OCI-LY7 (cell line): ENCODE measurements at regions not wholly inside any gene's neighbourhood (a gene's known extent, or its start where the extent isn't known, plus 50 kb on each side); places are given as distances from the start of the nearest gene placed in this dataset.

Source experiments
- BruUV-seq: library from RNA; stranded (reverse); fragments of 400-500 nt; replicated peaks from 2 replicates; lab custom pipeline; 2021; lab: Mats Ljungman, UMichigan
- CTCF ChIA-PET: fragments of 300-600 bp; sonication (Branson Sonifier 250); formaldehyde crosslinking; loops from one replicate; lab custom pipeline; 2022; ENCODE audit warnings: antibody characterized with exemption; ENCODE audit not compliant: unreplicated experiment; lab: Charles Lee
- POLR2A ChIA-PET: fragments of 300-600 bp; sonication (Branson Sonifier 250); formaldehyde crosslinking; loops from one replicate; lab custom pipeline; 2022; ENCODE audit warnings: antibody characterized with exemption; lab: Charles Lee
- DNase-seq: peaks from one replicate; pipeline ENCODE4 v3.0.0-alpha.2; 2015; ENCODE audit warnings: low spot score
- H2AFZ ChIP-seq: fragments of 200-600 bp; sonication (generic), shearing (Covaris generic); 2 replicates; pipeline ENCODE4 v1.6.1; 2014; ENCODE audit warnings: mild to moderate bottlenecking, antibody characterized with exemption, low read length, moderate library complexity
- H3K27ac ChIP-seq: fragments of 200-600 bp; sonication (generic); 2 replicates; pipeline ENCODE4 v1.5.1; 2014; ENCODE audit warnings: mixed run types, low read depth, mild to moderate bottlenecking, moderate library complexity, low read length, inconsistent platforms; ENCODE audit not compliant: poor library complexity, severe bottlenecking
- H3K36me3 ChIP-seq: fragments of 200-600 bp; sonication (generic); 2 replicates; pipeline ENCODE4 v1.6.1; 2014; ENCODE audit warnings: mild to moderate bottlenecking, antibody characterized with exemption, low read length, moderate library complexity, mixed read lengths; ENCODE audit not compliant: insufficient read depth
- H3K4me1 ChIP-seq: fragments of 200-600 bp; sonication (generic); 2 replicates; pipeline ENCODE4 v1.5.1; 2014; ENCODE audit warnings: mild to moderate bottlenecking, low read length; ENCODE audit not compliant: insufficient read depth, poor library complexity, severe bottlenecking
- H3K4me2 ChIP-seq: fragments of 200-600 bp; sonication (generic); 2 replicates; pipeline ENCODE4 v1.6.1; 2014; ENCODE audit warnings: mild to moderate bottlenecking, low read length
- H3K4me3 ChIP-seq: fragments of 200-600 bp; sonication (generic); 2 replicates; pipeline ENCODE4 v1.5.1; 2014; ENCODE audit warnings: mild to moderate bottlenecking, low read depth, low read length; ENCODE audit not compliant: poor library complexity, severe bottlenecking
- H3K79me2 ChIP-seq: fragments of 200-600 bp; sonication (generic); 2 replicates; pipeline ENCODE4 v1.6.1; 2016; ENCODE audit warnings: low read depth, mild to moderate bottlenecking, low read length, moderate library complexity, mixed read lengths; ENCODE audit not compliant: insufficient read depth
- H3K9me2 ChIP-seq: fragments of 200-600 bp; sonication (generic); 2 replicates; pipeline ENCODE4 v1.6.1; 2016; ENCODE audit warnings: mild to moderate bottlenecking, low read length, mixed read lengths; ENCODE audit not compliant: insufficient read depth
- H3K9me3 ChIP-seq: fragments of 200-600 bp; sonication (generic); 2 replicates; pipeline ENCODE4 v1.6.1; 2014; ENCODE audit warnings: mild to moderate bottlenecking, mixed run types, low read length, mixed read lengths
- H4K20me1 ChIP-seq: fragments of 200-600 bp; sonication (generic); 2 replicates; pipeline ENCODE4 v1.6.1; 2014; ENCODE audit warnings: mild to moderate bottlenecking, antibody characterized with exemption, low read length, moderate library complexity, mixed read lengths; ENCODE audit not compliant: insufficient read depth
- EZH2phosphoT487 ChIP-seq: fragments of 200-600 bp; sonication (generic); IDR thresholded peaks from 2 replicates; pipeline ENCODE4 v1.6.1; 2018; ENCODE audit warnings: low read depth, borderline replicate concordance, mild to moderate bottlenecking, mixed run types, antibody characterized with exemption, low read length, moderate library complexity, mixed read lengths
- intact Hi-C: fragments of 100-400 bp; cut with micrococcal nuclease; formaldehyde crosslinking; loops from one replicate; pipeline ENCODE4 v1.10.0; 2022; ENCODE audit not compliant: unreplicated experiment
- TF ChIP-seq, protein P1 (sequence below): fragments of 200-600 bp; sonication (generic); conservative IDR thresholded peaks from 2 replicates; pipeline ENCODE4 v1.5.1; 2014; ENCODE audit warnings: mild to moderate bottlenecking, antibody characterized with exemption, low read length, moderate library complexity, mixed read lengths

DNA sequence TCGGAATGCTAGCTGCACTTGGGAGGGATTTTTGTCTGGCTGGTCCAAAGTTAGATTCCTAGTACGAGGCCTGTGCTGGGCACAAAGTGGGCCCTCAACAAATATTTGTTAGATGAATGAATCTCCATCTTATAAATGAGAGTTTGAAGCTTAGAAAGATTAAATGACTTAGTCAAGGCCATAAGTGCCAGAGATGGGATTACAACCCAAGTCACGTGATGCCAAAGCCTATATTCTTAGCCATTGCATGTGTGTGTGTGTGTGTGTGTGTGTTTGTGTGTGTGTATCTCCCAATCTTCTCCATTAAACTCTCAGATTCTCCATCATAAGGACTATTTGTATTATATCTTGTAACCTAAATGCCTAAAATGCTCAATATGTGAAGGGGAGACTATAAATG lies 130.8 kb upstream of the MAP1B start:
- no peak overlapping the region for H2AFZ ChIP-seq
- no peak for DNase-seq
- no peaks in the 10 kb centered on the region for H4K20me1 ChIP-seq
- no peaks in the 10 kb centered on the region for H3K36me3 ChIP-seq
- H3K4me3 ChIP-seq: no peak overlapping the region
- no peak overlapping the region for H3K4me2 ChIP-seq
- BruUV-seq: no TSS peak
- ChIA-PET POLR2A (interaction anchor here (1.1 kb wide), 1 partner anchor 11 kb away, joined by 4 read pairs; no protein-coding TSS in a partner anchor), CTCF (no interaction called here)
- H3K9me3 ChIP-seq: peaks cover 5% of the 10 kb centered on the region; the same call in 1 of the 2 replicates
- H3K79me2 ChIP-seq: no peaks in the 10 kb centered on the region
- no peaks in the 10 kb centered on the region for H3K4me1 ChIP-seq
- intact Hi-C loops: no loop called here
- H3K9me2 ChIP-seq: no peaks in the 10 kb centered on the region
- H3K27ac ChIP-seq: no peak overlapping the region
- no peak for TF ChIP-seq EZH2phosphoT487
- TF ChIP-seq, protein P1, sequence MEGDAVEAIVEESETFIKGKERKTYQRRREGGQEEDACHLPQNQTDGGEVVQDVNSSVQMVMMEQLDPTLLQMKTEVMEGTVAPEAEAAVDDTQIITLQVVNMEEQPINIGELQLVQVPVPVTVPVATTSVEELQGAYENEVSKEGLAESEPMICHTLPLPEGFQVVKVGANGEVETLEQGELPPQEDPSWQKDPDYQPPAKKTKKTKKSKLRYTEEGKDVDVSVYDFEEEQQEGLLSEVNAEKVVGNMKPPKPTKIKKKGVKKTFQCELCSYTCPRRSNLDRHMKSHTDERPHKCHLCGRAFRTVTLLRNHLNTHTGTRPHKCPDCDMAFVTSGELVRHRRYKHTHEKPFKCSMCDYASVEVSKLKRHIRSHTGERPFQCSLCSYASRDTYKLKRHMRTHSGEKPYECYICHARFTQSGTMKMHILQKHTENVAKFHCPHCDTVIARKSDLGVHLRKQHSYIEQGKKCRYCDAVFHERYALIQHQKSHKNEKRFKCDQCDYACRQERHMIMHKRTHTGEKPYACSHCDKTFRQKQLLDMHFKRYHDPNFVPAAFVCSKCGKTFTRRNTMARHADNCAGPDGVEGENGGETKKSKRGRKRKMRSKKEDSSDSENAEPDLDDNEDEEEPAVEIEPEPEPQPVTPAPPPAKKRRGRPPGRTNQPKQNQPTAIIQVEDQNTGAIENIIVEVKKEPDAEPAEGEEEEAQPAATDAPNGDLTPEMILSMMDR: no peak

DNA sequence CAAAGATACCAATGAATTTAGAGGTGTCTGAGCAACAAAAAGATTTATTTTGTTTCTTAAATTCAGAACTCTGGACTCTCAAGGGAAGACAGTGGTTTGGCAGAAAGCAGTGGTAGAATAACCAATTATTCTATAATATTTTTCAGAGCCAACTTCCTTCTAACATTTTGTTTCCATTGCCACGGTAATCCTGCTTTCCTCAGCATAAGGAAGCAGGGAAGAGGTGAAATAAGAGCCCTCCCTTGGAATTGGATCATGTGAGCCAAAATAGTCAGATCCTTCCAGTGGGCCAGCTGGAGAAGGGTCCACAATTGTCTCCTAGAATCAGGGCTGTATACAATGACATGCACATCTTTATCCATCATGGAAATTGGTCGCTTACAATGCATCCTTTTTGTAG lies 130.0 kb upstream of the MAP1B start:
- no peaks in the 10 kb centered on the region for H3K9me2 ChIP-seq

DNA sequence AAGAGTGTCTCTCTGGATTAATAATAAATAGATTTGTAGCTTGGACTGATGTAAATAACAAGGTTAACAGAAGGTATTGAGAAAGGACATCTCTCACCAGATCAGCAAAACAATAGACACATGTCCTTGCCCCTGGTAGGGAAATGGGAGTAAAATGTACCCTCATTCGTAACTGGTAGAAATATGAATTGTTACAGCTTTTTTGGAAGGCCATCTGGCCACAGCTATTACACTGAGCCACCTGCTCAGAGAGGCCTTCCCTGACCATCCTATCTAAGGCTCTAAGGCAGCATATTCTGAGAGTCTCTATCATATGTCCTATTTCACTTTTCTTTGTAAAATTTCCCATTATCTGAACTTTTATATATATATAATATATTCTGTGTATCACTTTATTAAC lies 129.1 kb upstream of the MAP1B start:
- H3K4me1 ChIP-seq: no peaks in the 10 kb centered on the region
- H2AFZ ChIP-seq: no peak overlapping the region
- H3K9me3 ChIP-seq: peaks cover 8% of the 10 kb centered on the region; the same call in 1 of the 2 replicates
- H3K9me2 ChIP-seq: no peaks in the 10 kb centered on the region
- no peak for DNase-seq
- no peak overlapping the region for H3K4me2 ChIP-seq
- H3K27ac ChIP-seq: no peak overlapping the region
- no peaks in the 10 kb centered on the region for H3K36me3 ChIP-seq
- BruUV-seq: no TSS peak
- CTCF ChIA-PET: no interaction called here
- no peaks in the 10 kb centered on the region for H4K20me1 ChIP-seq
- no peak for TF ChIP-seq EZH2phosphoT487
- TF ChIP-seq, protein P1: no peak
- POLR2A ChIA-PET: interaction anchor here (1.1 kb wide), 1 partner anchor 69 kb away, joined by 4 read pairs; no protein-coding TSS in a partner anchor
- intact Hi-C loops: no loop called here
- no peaks in the 10 kb centered on the region for H3K79me2 ChIP-seq
- no peak overlapping the region for H3K4me3 ChIP-seq

More for the DNA sequence above, 130.0 kb upstream of the MAP1B start:
- ChIA-PET POLR2A (interaction anchor here (1.1 kb wide), 1 partner anchor 69 kb away, joined by 4 read pairs; no protein-coding TSS in a partner anchor), CTCF (no interaction called here)
- Histone ChIP-seq H3K4me3 (no peak overlapping the region), H3K27ac (no peak overlapping the region), H2AFZ (no peak overlapping the region), H3K79me2 (no peaks in the 10 kb centered on the region), H4K20me1 (no peaks in the 10 kb centered on the region), H3K9me3 (peaks cover 8% of the 10 kb centered on the region; the same call in 1 of the 2 replicates), H3K36me3 (no peaks in the 10 kb centered on the region), H3K4me2 (no peak overlapping the region), H3K4me1 (no peaks in the 10 kb centered on the region)
- TF ChIP-seq, protein P1: no peak
- no peak for TF ChIP-seq EZH2phosphoT487
- no TSS peak for BruUV-seq
- no peak for DNase-seq
- intact Hi-C loops: no loop called here
